Brain microvascular endothelial cell (primary cell): ENCODE measurements at regions not wholly inside any gene's neighbourhood (a gene's known extent, or its start where the extent isn't known, plus 50 kb on each side); places are given as distances from the start of the nearest gene placed in this dataset.

Experiments
- DNase-seq: peaks from one replicate; pipeline ENCODE4 v3.0.0-alpha.2; 2020
- H3K27ac ChIP-seq: fragments of 250-450 bp; sonication (Bioruptor Pico); 2 replicates; pipeline ENCODE4 v1.5.1; 2020; ENCODE audit warnings: mild to moderate bottlenecking, moderate library complexity
- H3K27me3 ChIP-seq: fragments of 250-450 bp; sonication (Bioruptor Pico); replicated peaks from 2 replicates; pipeline ENCODE4 v1.5.1; 2020; ENCODE audit warnings: mild to moderate bottlenecking
- H3K36me3 ChIP-seq: fragments of 250-450 bp; sonication (Bioruptor Pico); replicated peaks from 2 replicates; pipeline ENCODE4 v1.5.1; 2020; ENCODE audit warnings: mild to moderate bottlenecking
- H3K4me3 ChIP-seq: 2 replicates; pipeline ENCODE4 v1.5.1; 2011; ENCODE audit warnings: low read depth, mild to moderate bottlenecking, control low read depth, low read length, moderate library complexity
- in situ Hi-C: cut with HindIII; loops from 2 replicates; pipeline ENCODE4 v1.10.0; 2017; ENCODE audit warnings: low sequenced_read_pairs, low pct_ligation_motif_present
- TF ChIP-seq, protein P1 (sequence below): IDR thresholded peaks from 2 replicates; pipeline ENCODE4 v1.5.1; 2011; ENCODE audit warnings: low read depth, mild to moderate bottlenecking, moderate library complexity, low read length, control low read depth, inconsistent platforms; ENCODE audit errors: missing control alignments

DNA sequence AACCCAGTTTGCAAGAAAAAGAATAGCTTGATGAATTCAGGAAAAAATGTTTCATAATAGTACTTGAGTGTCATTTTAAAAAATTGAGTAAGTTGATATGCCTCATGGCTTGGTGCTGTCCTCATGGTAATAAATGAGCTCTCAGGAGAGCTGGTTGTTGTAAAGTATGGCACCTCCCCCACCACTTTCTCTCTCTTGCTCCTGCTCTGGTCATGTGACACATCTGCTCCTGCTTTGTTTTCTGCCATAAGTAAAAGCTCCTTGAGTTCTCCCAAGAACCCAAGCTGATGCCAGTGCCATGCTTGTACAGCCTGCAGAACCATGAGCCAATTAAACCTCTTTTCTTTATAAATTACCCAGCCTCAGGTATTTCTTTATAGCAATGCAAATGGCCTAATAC is 108.8 kb upstream of the CRBN start:
- in situ Hi-C loops: no loop called here
- no peak overlapping the region for H3K27ac ChIP-seq
- no peak overlapping the region for H3K4me3 ChIP-seq
- H3K27me3 ChIP-seq: no peaks in the 10 kb centered on the region
- DNase-seq: no peak
- no peaks in the 10 kb centered on the region for H3K36me3 ChIP-seq
- TF ChIP-seq, protein P1, sequence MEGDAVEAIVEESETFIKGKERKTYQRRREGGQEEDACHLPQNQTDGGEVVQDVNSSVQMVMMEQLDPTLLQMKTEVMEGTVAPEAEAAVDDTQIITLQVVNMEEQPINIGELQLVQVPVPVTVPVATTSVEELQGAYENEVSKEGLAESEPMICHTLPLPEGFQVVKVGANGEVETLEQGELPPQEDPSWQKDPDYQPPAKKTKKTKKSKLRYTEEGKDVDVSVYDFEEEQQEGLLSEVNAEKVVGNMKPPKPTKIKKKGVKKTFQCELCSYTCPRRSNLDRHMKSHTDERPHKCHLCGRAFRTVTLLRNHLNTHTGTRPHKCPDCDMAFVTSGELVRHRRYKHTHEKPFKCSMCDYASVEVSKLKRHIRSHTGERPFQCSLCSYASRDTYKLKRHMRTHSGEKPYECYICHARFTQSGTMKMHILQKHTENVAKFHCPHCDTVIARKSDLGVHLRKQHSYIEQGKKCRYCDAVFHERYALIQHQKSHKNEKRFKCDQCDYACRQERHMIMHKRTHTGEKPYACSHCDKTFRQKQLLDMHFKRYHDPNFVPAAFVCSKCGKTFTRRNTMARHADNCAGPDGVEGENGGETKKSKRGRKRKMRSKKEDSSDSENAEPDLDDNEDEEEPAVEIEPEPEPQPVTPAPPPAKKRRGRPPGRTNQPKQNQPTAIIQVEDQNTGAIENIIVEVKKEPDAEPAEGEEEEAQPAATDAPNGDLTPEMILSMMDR: no peak

DNA sequence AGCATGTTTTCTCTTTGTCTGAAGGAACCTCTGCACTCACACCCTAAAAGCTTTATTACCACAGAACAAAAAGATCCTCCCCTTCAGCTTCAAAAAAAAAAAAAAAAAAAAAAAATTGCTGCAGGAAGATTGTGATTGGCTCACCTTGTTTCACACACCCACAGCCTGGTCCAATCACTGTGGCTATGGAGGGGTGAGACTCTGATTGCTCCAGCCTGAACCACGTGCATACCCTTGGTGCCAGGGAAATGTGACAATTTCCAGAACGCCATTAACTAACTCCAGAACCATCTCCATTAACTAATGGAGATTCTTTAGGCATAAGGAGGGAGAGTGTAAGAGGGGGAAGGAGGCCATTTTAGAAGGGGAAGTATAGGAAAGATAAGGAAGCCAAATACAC is 106.5 kb upstream of the CRBN start:
- Histone ChIP-seq H3K4me3 (no peak overlapping the region), H3K36me3 (no peaks in the 10 kb centered on the region), H3K27me3 (no peaks in the 10 kb centered on the region), H3K27ac (no peak overlapping the region)
- in situ Hi-C loops: no loop called here
- TF ChIP-seq, protein P1: no peak
- DNase-seq: no peak

DNA sequence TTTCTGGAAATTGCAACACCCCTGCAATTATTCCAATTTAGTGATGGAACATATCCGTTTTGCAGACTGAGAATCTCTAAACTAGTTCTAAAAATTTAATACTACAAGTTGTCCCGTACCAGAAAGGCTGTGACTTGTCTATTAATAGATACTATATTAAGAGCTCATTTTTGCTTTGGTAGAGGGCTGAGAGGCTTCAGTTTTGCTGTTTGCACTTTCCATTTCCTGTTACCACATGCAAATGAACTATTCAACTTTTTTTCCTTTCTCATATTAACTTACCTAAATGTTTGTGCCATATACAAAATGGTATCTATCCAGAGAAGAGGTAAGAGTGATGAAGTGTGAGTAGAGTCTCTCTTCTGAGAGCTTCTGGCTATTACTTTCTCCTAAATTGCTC is 101.5 kb upstream of the CRBN start:
- H3K27ac ChIP-seq: no peak overlapping the region
- H3K4me3 ChIP-seq: no peak overlapping the region
- TF ChIP-seq, protein P1: no peak
- no peaks in the 10 kb centered on the region for H3K36me3 ChIP-seq
- no peak for DNase-seq
- H3K27me3 ChIP-seq: no peaks in the 10 kb centered on the region
- in situ Hi-C loops: no loop called here

DNA sequence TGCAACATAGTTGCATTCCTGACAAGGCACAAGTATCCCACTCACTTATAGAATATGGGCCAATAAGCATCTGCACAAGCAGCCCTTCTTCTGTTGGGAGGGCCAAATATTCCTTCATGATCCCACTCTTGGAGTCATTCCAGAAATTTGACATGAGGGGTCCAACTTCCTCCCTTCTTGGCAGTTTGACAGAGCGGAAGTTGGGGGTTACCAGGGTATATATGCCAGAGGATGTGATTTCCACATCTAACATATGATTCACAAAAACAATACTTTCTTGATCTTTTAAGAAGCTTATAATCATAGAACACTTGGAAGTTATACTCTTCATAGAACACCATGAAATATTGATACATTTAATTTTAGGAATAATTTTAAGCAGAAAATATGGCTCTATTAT is 100.9 kb upstream of the CRBN start:
- Histone ChIP-seq H3K36me3 (no peaks in the 10 kb centered on the region), H3K27me3 (no peaks in the 10 kb centered on the region), H3K4me3 (no peak overlapping the region), H3K27ac (no peak overlapping the region)
- TF ChIP-seq, protein P1: no peak
- in situ Hi-C loops: no loop called here
- DNase-seq: no peak

DNA sequence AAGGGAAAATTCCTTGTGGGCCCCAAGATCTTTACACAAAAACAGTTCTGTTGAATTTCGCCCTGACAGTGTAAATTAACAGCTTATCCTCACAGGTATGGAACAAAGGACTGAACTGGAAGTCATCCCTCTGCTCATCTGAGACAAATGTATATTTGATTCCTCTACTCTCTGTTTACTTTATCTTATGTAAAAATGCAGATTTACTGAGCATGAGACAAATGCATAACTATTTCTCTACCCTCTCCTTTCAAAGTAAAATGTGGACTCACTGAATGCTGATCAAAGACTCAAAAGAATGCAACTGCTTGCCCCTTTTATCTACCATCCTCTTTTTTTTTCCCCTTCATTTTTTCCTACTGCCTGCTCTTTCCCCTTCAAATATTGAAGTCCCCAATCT is 98.6 kb upstream of the CRBN start:
- no peak for DNase-seq
- Histone ChIP-seq H3K36me3 (no peaks in the 10 kb centered on the region), H3K4me3 (no peak overlapping the region), H3K27me3 (no peaks in the 10 kb centered on the region), H3K27ac (no peak overlapping the region)
- TF ChIP-seq, protein P1: no peak
- in situ Hi-C loops: no loop called here

DNA sequence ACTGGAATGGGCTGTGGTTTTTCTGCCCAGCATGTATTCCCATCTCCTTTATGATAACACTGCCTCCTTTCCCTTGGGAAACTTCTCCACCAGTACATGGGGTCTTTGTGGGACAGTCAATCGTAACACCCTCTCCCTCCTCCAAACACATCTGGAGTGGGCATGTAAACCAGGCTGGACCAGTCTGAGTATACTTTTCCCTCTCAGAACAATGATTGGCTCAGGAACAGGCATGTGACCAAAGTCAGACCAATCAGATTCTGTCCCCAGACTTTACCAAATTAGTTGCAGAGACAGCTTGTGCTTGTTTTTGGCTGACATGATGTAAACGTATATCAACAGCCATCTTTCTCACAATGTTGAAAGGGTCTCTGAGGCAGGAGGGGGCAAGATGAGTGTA is 97.1 kb upstream of the CRBN start:
- TF ChIP-seq, protein P1: no peak
- in situ Hi-C loops: no loop called here
- H3K27ac ChIP-seq: no peak overlapping the region
- no peak overlapping the region for H3K4me3 ChIP-seq
- DNase-seq: no peak
- H3K36me3 ChIP-seq: no peaks in the 10 kb centered on the region
- H3K27me3 ChIP-seq: no peaks in the 10 kb centered on the region
